Gastroesophageal sphincter (tissue), 3 donors: ENCODE measurements at regions not wholly inside any gene's neighbourhood (a gene's known extent, or its start where the extent isn't known, plus 50 kb on each side); places are given as distances from the start of the nearest gene placed in this dataset.

ENCODE experiments used
- CTCF ChIP-seq, 4 experiments: fragments of 200-600 bp in 2 of 4; fragments of 450-650 bp in 2 of 4; sonication (generic) in 1 of 4; IDR thresholded peaks; one replicate each; pipeline ENCODE4 v1.5.1; 2017 to 2019; ENCODE audit warnings: antibody characterized with exemption in 4 of 4, mild to moderate bottlenecking in 2 of 4, moderate library complexity in 2 of 4
- EP300 ChIP-seq: sonication (generic); formaldehyde crosslinking; IDR thresholded peaks from one replicate; pipeline ENCODE4 v1.6.1; 2017; ENCODE audit warnings: antibody characterized with exemption, mild to moderate bottlenecking
- POLR2A ChIP-seq, 2 donors: fragments of 450-650 bp; IDR thresholded peaks; one replicate each; pipeline ENCODE4 v1.6.1; 2017; ENCODE audit warnings: antibody characterized with exemption in 2 of 2, mild to moderate bottlenecking in 2 of 2, moderate library complexity in 1 of 2
- POLR2AphosphoS5 ChIP-seq: sonication (generic); formaldehyde crosslinking; IDR thresholded peaks from one replicate; pipeline ENCODE4 v1.6.1; 2017; ENCODE audit warnings: antibody characterized with exemption

GRCh38 chr2:59658906-59659635 is 894.4 kb downstream of the BCL11A start:
- TF ChIP-seq CTCF (IDR thresholded peaks at IDR 0.05) (no peak), POLR2A (IDR thresholded peaks at IDR 0.05) (no peak), EP300 (no peak), POLR2AphosphoS5 (no peak)
